ENCODE measurements at regions not wholly inside any gene's neighbourhood (a gene's known extent, or its start where the extent isn't known, plus 50 kb on each side); places are given as distances from the start of the nearest gene placed in this dataset.

- ChIA-PET POLR2A (no interaction called here), CTCF (no interaction called here)
- no peak overlapping the region for H3K27ac ChIP-seq (ENCODE audit: low read depth in 1 of 2, low read length in 2 of 2)
- no peak for TF ChIP-seq CTCF (IDR thresholded peaks at IDR 0.05)
- no peaks in the 10 kb centered on the region for H3K27me3 ChIP-seq (ENCODE audit: control insufficient read depth in 1 of 2, insufficient read depth in 2 of 2, low read length in 2 of 2)
- H3K4me1 Mint-ChIP-seq (ENCODE audit: low read depth) = no peaks in the 10 kb centered on the region
- H3K36me3 ChIP-seq (ENCODE audit: insufficient read depth, low read length) = no peaks in the 10 kb centered on the region
- H3K4me3 ChIP-seq (ENCODE audit: low read length) = no peak overlapping the region
- ATAC-seq (ENCODE audit: poor library complexity) = no peak
- no peaks in the 10 kb centered on the region for H3K9me3 Mint-ChIP-seq
- intact Hi-C loops (cut with DNase I, micrococcal nuclease) = no loop called here
- H3K4me3 Mint-ChIP-seq = no peak overlapping the region
- peaks cover 0 to 4% of the 10 kb centered on the region in 2 experiments for H3K9me3 ChIP-seq (ENCODE audit: control insufficient read depth in 1 of 2, insufficient read depth in 1 of 2, low read length in 2 of 2)
- no peak for DNase-seq
- no peaks in the 10 kb centered on the region for H3K36me3 Mint-ChIP-seq (ENCODE audit: low read depth)
- H3K27ac Mint-ChIP-seq = no peak overlapping the region
- no peaks in the 10 kb centered on the region for H3K27me3 Mint-ChIP-seq
- no peaks in the 10 kb centered on the region for H3K4me1 ChIP-seq (ENCODE audit: insufficient read depth, low read length)
Observed at GRCh38 chr7:81606078-81606863, 163.6 kb downstream of the HGF start.

- Mint-ChIP-seq H3K4me1 (ENCODE audit: low read depth) (no peaks in the 10 kb centered on the region), H3K27ac (no peak overlapping the region), H3K4me3 (no peak overlapping the region), H3K36me3 (ENCODE audit: low read depth) (no peaks in the 10 kb centered on the region), H3K27me3 (no peaks in the 10 kb centered on the region), H3K9me3 (no peaks in the 10 kb centered on the region)
- ChIA-PET CTCF (no interaction called here), POLR2A (no interaction called here)
- Histone ChIP-seq H3K4me3 (ENCODE audit: low read length) (no peak overlapping the region), H3K27ac (ENCODE audit: low read depth in 1 of 2, low read length in 2 of 2) (no peak overlapping the region), H3K4me1 (ENCODE audit: insufficient read depth, low read length) (no peaks in the 10 kb centered on the region), H3K9me3 (ENCODE audit: control insufficient read depth in 1 of 2, insufficient read depth in 1 of 2, low read length in 2 of 2) (no peaks in the 10 kb centered on the region), H3K36me3 (ENCODE audit: insufficient read depth, low read length) (no peaks in the 10 kb centered on the region), H3K27me3 (ENCODE audit: control insufficient read depth in 1 of 2, insufficient read depth in 2 of 2, low read length in 2 of 2) (no peaks in the 10 kb centered on the region)
- intact Hi-C loops (cut with DNase I, micrococcal nuclease) = no loop called here
- no peak for TF ChIP-seq CTCF (IDR thresholded peaks at IDR 0.05)
- DNase-seq (no peak), ATAC-seq (ENCODE audit: poor library complexity) (no peak)
Observed at GRCh38 chr7:81605493-81605892, 164.4 kb downstream of the HGF start.

GRCh38 chr7:81604808-81605174 is 165.1 kb downstream of the HGF start:
- Mint-ChIP-seq H3K4me3 (no peak overlapping the region), H3K4me1 (ENCODE audit: low read depth) (no peaks in the 10 kb centered on the region), H3K9me3 (no peaks in the 10 kb centered on the region), H3K27me3 (no peaks in the 10 kb centered on the region), H3K27ac (no peak overlapping the region), H3K36me3 (ENCODE audit: low read depth) (no peaks in the 10 kb centered on the region)
- Histone ChIP-seq H3K36me3 (ENCODE audit: insufficient read depth, low read length) (no peaks in the 10 kb centered on the region), H3K4me3 (ENCODE audit: low read length) (no peak overlapping the region), H3K27me3 (ENCODE audit: control insufficient read depth in 1 of 2, insufficient read depth in 2 of 2, low read length in 2 of 2) (no peaks in the 10 kb centered on the region), H3K4me1 (ENCODE audit: insufficient read depth, low read length) (no peaks in the 10 kb centered on the region), H3K9me3 (ENCODE audit: control insufficient read depth in 1 of 2, insufficient read depth in 1 of 2, low read length in 2 of 2) (no peaks in the 10 kb centered on the region), H3K27ac (ENCODE audit: low read depth in 1 of 2, low read length in 2 of 2) (no peak overlapping the region)
- ATAC-seq (ENCODE audit: poor library complexity) (no peak), DNase-seq (no peak)
- POLR2A ChIA-PET = no interaction called here
- no peak for TF ChIP-seq CTCF (IDR thresholded peaks at IDR 0.05)
- intact Hi-C loops (cut with DNase I, micrococcal nuclease) = no loop called here
- CTCF ChIA-PET = no interaction called here
